ENCODE measurements at regions not wholly inside any gene's neighbourhood (a gene's known extent, or its start where the extent isn't known, plus 50 kb on each side); places are given as distances from the start of the nearest gene placed in this dataset.

DNA sequence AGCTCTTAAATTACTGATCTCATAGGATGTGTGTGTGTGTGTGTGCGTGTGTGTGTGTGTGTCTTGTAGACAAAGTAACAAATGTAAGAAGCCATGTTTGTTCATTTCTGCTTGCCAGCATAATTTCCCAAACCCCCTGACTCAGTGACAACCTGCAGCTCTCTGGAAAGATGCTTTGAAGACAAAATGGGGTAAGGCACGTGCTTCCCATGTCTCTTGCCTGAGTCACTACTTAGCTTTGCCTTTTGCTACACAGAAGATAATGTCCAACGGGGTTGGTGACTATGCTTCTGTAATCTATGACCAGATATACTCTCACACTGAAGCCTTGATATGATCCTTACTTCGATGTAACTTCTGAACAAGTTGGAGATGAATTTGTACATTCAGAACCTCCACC lies 332.0 kb downstream of the SLC4A3 start:
- TF ChIP-seq CTCF (IDR thresholded peaks at IDR 0.05 in 4 of 5, conservative IDR thresholded peaks at IDR 0.05 in 1 of 5) (no peak), POLR2A (IDR thresholded peaks at IDR 0.05) (no peak)

Measured in gastrocnemius medialis (tissue), 4 donors.